Right atrium auricular region (tissue), 2 donors: ENCODE measurements at regions not wholly inside any gene's neighbourhood (a gene's known extent, or its start where the extent isn't known, plus 50 kb on each side); places are given as distances from the start of the nearest gene placed in this dataset.

ENCODE experiments used
- DNase-seq: peaks from one replicate; pipeline ENCODE4 v3.0.0-alpha.2; 2019; ENCODE audit warnings: low spot score
- H3K27ac ChIP-seq, 2 donors: fragments of 200-600 bp; sonication (generic); 1 replicate in 1 of 2; 2 replicates in 1 of 2; pipeline ENCODE4 v1.5.1; 2016 to 2019
- H3K27me3 ChIP-seq, 2 donors: fragments of 200-600 bp; sonication (generic); one replicate each; pipeline versions ENCODE4 v1.5.1 to v1.6.0; 2017 to 2019
- H3K36me3 ChIP-seq: fragments of 200-600 bp; sonication (generic); one replicate; pipeline ENCODE4 v1.5.1; 2016
- H3K4me1 ChIP-seq, 2 donors: fragments of 200-600 bp; sonication (generic); one replicate each; pipeline versions ENCODE4 v1.5.1 to v1.6.0; 2017 to 2019
- H3K4me3 ChIP-seq, 2 donors: fragments of 200-600 bp; sonication (generic); 1 replicate in 1 of 2; 2 replicates in 1 of 2; pipeline ENCODE4 v1.5.1; 2017 to 2019; ENCODE audit warnings: mild to moderate bottlenecking in 1 of 2, moderate library complexity in 1 of 2
- H3K9me3 ChIP-seq, 2 donors: fragments of 200-600 bp; sonication (generic); one replicate each; pipeline ENCODE4 v1.5.1; 2019
- CTCF ChIP-seq, 2 donors: fragments of 200-600 bp; sonication (generic); IDR thresholded peaks; one replicate each; pipeline ENCODE4 v1.5.1; 2019; ENCODE audit warnings: antibody characterized with exemption in 2 of 2

GRCh38 chr3:87370007-87370406 lies 93.6 kb upstream of the POU1F1 start:
- no peak for DNase-seq

GRCh38 chr3:87367736-87368135 lies 91.4 kb upstream of the POU1F1 start:
- H3K27me3 ChIP-seq: no peaks in the 10 kb centered on the region

More at GRCh38 chr3:87370007-87370406, 93.6 kb upstream of the POU1F1 start:
- Histone ChIP-seq H3K9me3 (no peaks in the 10 kb centered on the region), H3K27me3 (no peaks in the 10 kb centered on the region), H3K4me3 (no peak overlapping the region), H3K27ac (no peak overlapping the region), H3K4me1 (no peaks in the 10 kb centered on the region), H3K36me3 (no peaks in the 10 kb centered on the region)
- no peak for TF ChIP-seq CTCF (IDR thresholded peaks at IDR 0.05)

DNA sequence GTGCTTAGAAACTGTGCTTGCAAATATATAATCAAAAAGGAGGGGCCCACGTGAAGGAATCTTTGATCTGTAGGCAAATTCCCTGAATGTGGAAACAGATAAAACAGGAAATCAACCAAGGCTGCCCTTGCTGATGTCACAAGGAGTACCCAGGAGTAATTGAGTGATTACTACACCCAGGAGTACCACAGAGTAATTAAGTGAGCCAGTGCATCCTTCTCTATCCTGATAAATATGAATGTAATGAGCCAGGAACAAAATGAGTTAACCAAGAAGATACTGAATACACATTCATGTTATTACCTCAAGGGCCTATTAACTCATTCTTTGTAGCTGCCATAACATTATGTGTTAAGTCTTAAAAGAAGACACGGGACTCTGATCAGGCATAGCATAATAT lies 87.3 kb upstream of the POU1F1 start:
- Histone ChIP-seq H3K9me3 (no peaks in the 10 kb centered on the region), H3K4me3 (no peak overlapping the region), H3K4me1 (no peaks in the 10 kb centered on the region), H3K27me3 (no peaks in the 10 kb centered on the region), H3K27ac (no peak overlapping the region), H3K36me3 (no peaks in the 10 kb centered on the region)
- no peak for TF ChIP-seq CTCF (IDR thresholded peaks at IDR 0.05)
- no peak for DNase-seq

More at GRCh38 chr3:87367736-87368135, 91.4 kb upstream of the POU1F1 start:
- H3K4me1 ChIP-seq: no peaks in the 10 kb centered on the region
- no peaks in the 10 kb centered on the region for H3K36me3 ChIP-seq
- H3K4me3 ChIP-seq: no peak overlapping the region
- no peaks in the 10 kb centered on the region for H3K9me3 ChIP-seq
- no peak for DNase-seq
- no peak overlapping the region for H3K27ac ChIP-seq
- no peak for TF ChIP-seq CTCF (IDR thresholded peaks at IDR 0.05)

GRCh38 chr3:87361956-87362355 lies 85.6 kb upstream of the POU1F1 start:
- H3K9me3 ChIP-seq: no peaks in the 10 kb centered on the region
- no peaks in the 10 kb centered on the region for H3K36me3 ChIP-seq
- no peak overlapping the region for H3K27ac ChIP-seq
- no peak overlapping the region for H3K4me3 ChIP-seq
- no peaks in the 10 kb centered on the region for H3K4me1 ChIP-seq
- no peaks in the 10 kb centered on the region for H3K27me3 ChIP-seq
- DNase-seq: no peak
- no peak for TF ChIP-seq CTCF (IDR thresholded peaks at IDR 0.05)

GRCh38 chr3:87361271-87361670 lies 84.9 kb upstream of the POU1F1 start:
- Histone ChIP-seq H3K27me3 (no peaks in the 10 kb centered on the region), H3K4me3 (no peak overlapping the region), H3K27ac (no peak overlapping the region), H3K9me3 (no peaks in the 10 kb centered on the region), H3K4me1 (no peaks in the 10 kb centered on the region), H3K36me3 (no peaks in the 10 kb centered on the region)
- TF ChIP-seq CTCF (IDR thresholded peaks at IDR 0.05): no peak
- DNase-seq: no peak

DNA sequence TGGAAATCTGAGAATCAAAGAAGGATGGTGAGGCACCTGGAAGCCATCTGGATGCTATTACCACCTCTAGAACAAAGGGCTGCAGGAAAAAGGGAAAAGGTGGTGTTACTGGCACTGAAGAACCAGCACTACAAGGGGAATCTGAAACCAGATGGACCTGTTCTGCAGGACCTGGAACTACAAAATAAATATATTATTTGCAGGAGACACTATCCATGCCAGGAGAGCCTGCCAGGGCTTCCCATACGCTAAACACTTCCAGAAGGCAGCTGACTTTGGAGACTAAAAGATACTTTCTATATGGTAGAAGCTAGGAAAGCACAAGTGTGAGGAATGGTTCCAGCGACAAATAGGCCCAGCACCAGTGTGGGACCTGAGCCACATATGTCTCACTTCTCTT lies 83.4 kb upstream of the POU1F1 start:
- no peak for DNase-seq
- no peaks in the 10 kb centered on the region for H3K27me3 ChIP-seq
- TF ChIP-seq CTCF (IDR thresholded peaks at IDR 0.05): no peak
- H3K9me3 ChIP-seq: no peaks in the 10 kb centered on the region
- H3K36me3 ChIP-seq: no peaks in the 10 kb centered on the region
- H3K4me1 ChIP-seq: no peaks in the 10 kb centered on the region
- no peak overlapping the region for H3K4me3 ChIP-seq
- H3K27ac ChIP-seq: no peak overlapping the region
